T-helper 2 cell treated with Interferon-gamma antibody and Interleukin-4, amounts not matched to agents 100 ng/mL and 5 ng/mL, for 36 hours (primary cell): ENCODE measurements at regions not wholly inside any gene's neighbourhood (a gene's known extent, or its start where the extent isn't known, plus 50 kb on each side); places are given as distances from the start of the nearest gene placed in this dataset.
"Not testable (repeated sequence)": the region's sequence is repeated elsewhere in the genome, so short reads cannot be mapped to it uniquely, and the experiment has no call there.

Experiments
- intact Hi-C: fragments of 100-400 bp; cut with micrococcal nuclease; formaldehyde crosslinking; loops from one replicate; pipeline ENCODE4 v1.15.1; 2023

DNA sequence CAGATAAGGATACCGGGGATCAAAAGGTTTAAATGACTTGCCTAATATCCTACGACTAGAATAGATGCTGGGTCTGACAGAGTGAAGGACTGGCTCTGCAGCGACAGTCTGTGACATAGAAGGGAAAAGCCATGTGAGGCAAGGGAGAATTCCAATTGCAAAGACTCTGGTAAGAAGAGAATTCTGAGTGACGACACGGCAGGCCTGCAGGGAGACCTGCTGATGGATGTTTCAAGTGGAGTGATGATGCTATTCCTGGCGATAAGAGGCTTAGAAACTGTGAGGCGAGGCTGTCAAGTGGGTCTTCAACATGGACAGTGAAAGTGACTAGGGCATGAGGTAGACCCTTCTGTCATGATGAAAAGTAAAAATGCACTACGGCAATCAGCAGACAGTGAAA lies 176.6 kb upstream of the PBX1 start:
- intact Hi-C loops: no loop called here

GRCh38 chr1:164384262-164384661 lies 174.7 kb upstream of the PBX1 start:
- intact Hi-C loops: no loop called here

GRCh38 chr1:164417016-164417704 lies 141.8 kb upstream of the PBX1 start:
- intact Hi-C loops: no loop called here

GRCh38 chr1:164423136-164423535 lies 135.8 kb upstream of the PBX1 start:
- intact Hi-C loops: no loop called here

DNA sequence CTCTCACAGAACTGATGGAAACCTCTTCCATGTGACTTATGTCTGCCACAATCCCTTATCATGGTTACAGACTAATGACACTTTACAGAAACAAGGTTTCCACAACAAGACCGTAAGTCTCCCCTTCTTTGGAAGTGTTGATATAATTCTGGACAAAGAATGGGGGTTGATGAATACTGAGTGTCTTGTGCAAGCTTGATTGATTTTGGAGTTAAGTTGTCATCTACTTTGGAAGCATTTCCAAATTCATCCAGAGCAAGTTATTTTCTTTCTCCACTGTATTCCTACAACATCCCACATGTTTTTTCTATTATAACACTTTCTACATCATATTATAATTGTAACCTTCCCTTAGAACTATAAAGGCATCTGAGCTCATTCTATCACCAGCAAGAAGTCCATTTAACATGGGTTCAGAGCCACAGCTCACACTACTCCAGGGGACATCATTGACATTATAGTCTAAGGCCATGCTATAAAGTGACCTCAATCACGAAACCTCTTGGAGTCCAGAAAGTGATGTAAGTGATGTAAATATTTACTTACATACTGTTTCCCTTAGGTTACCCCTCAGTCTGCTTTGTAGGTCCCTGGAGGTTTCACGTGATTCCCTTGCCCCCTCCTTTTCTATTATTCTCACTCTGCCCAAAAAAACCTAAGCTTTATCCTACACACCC lies 125.7 kb upstream of the PBX1 start:
- intact Hi-C loops: no loop called here

DNA sequence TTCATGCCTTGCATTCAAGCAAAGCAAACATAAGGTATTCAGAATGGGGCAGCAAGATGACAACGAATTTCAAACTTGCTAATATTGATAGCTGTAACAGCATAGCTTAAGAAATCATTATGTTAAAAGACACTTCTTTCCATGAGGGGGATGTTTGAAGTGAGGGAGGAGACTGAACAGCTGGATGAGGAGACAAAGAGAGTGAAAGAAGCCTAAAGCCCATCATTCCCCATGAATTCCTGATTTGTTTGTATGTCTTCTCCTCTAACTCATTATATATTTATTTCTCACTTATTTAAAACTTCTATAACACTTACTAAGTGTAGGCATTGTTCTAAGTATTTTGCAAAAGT lies 125.2 kb upstream of the PBX1 start:
- intact Hi-C loops: no loop called here

DNA sequence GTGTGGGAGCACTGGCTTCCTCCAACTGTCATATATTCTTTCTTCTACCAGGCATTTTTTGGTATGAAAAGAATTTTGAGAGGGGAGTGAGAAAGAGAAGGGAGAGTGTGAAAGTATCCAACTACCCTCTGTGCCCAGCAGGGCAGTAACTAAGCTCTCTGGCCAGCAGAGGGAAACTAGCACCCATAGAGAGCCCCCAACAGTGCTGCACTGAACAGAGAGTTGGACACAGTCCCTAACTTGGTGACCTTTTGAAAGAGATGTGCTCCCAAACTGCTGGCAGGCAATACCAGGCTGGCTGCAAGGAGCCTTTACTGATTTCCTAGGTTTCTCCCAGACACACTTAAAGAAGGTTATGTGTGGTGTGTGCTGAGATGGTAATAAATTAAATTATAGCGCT lies 118.8 kb upstream of the PBX1 start:
- intact Hi-C loops: no loop called here

- intact Hi-C loops: no loop called here
Measured at GRCh38 chr1:164443166-164443565, 115.8 kb upstream of the PBX1 start.

- intact Hi-C loops: no loop called here
Measured at GRCh38 chr1:164443836-164444235, 115.1 kb upstream of the PBX1 start.

DNA sequence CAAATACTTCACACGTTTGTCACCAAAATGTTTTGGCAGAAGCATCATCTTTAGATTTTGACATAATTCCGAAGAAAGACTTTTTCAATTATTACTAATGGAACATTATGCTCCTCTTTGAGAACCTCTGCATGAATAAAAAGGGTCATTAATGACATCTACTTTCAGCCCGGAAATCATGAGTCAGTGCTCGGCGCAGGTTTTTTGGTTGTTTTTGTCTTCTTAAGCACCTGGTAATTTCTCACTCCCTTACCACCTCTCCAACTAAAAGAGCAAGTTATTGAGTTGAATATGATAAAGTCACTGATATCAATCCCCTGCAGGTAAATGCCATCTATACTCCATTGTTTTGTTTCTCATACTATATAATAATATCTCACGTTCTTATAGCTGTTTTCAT lies 113.0 kb upstream of the PBX1 start:
- intact Hi-C loops: no loop called here

GRCh38 chr1:164452549-164452948 lies 106.4 kb upstream of the PBX1 start:
- intact Hi-C loops: no loop called here

GRCh38 chr1:164456272-164456671 lies 102.7 kb upstream of the PBX1 start:
- intact Hi-C loops: no loop called here

DNA sequence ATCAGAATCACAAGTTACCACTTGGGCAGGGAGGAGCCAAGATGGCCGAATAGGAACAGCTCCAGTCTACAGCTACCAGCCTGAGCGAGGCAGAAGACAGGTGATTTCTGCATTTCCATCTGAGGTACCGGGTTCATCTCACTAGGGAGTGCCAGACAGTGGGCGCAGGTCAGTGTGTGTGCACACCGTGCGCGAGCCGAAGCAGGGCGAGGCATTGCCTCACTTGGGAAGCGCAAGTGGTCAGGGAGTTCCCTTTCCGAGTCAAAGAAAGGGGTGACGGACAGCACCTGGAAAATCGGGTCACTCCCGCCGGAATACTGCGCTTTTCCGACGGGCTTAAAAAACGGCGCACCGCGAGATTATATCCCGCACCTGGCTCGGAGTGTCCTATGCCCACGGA lies 99.8 kb upstream of the PBX1 start:
- intact Hi-C loops: not testable (repeated sequence)

- intact Hi-C loops: no loop called here
Measured at GRCh38 chr1:164466001-164466421, 93.0 kb upstream of the PBX1 start.

DNA sequence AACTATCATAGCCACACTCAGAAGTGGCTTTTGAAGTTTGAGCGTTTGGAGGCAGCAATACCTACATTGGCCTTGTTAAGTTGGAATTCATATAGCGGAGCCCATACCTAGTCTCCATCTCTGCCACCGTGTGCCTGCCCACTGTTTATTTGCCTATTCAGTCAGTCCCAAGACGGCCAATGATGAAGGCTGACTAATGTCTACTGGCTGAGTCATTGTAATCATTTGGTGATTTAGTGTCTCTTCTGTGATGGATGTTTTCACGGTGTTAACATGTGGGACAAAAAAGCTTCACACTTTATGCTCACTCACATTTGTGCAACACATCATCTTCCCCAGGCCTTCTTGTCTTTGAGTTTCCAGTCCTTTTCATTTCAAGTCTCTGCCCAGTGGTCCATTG lies 92.6 kb upstream of the PBX1 start:
- intact Hi-C loops: no loop called here

DNA sequence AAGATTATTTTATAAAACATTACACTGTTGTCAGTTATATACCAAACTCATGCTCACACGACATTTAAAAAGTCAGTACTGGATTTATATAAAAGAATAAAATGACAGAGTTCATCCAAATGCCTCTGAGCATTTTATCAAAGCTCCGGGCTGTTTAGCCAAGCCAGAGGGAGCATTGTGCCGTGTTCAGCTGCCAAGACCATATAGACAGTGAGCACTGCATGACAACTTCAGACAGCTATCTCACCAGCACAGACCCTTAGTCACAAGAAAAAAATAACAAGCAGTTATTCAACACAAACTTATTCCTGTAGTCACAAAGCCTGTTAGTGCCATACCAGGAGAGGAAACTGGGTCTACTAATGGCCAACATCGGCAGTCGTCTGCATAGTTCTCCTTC lies 88.0 kb upstream of the PBX1 start:
- intact Hi-C loops: no loop called here

DNA sequence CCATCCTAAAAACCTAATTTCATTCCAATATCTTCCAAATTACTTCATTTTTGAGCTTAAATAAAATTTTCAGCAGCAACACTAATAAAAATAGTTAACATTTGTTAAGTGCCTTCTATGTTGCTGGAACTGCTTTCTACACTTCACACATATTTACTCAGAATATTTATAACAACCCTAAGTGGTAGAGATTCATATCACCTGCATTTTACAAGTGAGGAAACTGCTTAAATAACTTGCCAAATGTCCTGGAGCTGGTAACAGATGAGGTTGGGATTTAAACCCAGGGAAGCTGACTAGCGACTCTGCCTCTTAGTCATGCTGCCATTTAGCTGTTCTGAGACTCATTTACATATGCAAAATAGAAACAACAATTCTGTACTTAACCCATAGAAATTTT lies 86.1 kb upstream of the PBX1 start:
- intact Hi-C loops: no loop called here

DNA sequence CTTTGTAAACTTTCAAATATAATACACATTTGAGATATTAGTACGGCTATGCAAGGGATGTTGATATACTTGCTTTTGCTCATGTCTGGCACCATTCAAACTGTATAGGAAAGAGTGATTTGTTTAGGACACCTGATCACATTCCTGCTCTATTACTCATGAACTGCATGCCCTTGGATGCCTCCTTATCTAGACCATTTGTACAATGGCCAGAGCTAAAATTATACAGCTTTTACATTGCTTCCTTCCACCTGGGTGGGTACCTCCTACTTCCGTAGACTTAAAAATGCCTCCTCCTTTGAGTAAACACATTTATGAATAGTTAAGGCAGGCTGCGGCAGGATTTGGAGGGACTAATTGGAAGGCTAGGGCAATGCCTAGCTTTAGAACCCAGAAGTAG lies 85.4 kb upstream of the PBX1 start:
- intact Hi-C loops: no loop called here

DNA sequence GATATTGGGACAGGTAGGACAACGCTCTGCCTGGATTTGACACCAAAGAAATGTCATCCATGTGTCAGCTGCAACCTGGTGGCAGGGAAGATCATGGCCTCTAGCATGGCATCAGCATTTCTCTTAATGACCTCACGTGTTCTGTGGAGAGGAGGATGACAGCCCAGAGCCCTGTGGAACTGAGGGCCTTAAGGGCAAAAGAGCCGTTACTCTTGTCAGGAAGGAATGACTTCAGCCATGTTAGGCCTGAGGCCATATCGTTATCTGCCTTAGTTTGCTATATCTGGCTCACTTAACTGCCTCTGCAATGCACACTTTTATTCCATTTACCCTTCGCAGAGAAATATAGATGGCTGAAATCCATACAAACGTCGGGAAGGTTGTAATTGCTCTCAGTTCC lies 83.2 kb upstream of the PBX1 start:
- intact Hi-C loops: no loop called here

DNA sequence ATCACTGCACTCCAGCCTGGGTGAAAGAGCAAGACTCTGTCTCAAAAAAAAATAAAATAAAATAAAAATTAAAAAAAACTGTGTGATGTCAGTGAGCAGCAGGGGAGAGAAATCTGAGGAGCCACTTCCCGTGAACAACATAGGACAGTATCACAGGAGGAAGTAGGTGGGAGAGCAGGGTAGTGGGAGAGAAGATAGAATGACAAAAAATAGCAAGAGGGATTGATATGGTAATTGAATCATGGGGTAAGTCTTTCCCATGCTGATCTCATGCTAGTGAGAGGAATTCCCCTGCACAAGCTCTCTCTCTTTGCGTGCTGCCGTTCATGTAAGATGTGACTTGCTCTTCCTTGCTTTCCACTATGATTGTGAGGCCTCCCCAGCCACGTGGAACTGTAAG lies 81.6 kb upstream of the PBX1 start:
- intact Hi-C loops: no loop called here

- intact Hi-C loops: no loop called here
Measured at GRCh38 chr1:164479242-164479641, 79.7 kb upstream of the PBX1 start.

GRCh38 chr1:164480285-164480907 lies 78.6 kb upstream of the PBX1 start:
- intact Hi-C loops: no loop called here

DNA sequence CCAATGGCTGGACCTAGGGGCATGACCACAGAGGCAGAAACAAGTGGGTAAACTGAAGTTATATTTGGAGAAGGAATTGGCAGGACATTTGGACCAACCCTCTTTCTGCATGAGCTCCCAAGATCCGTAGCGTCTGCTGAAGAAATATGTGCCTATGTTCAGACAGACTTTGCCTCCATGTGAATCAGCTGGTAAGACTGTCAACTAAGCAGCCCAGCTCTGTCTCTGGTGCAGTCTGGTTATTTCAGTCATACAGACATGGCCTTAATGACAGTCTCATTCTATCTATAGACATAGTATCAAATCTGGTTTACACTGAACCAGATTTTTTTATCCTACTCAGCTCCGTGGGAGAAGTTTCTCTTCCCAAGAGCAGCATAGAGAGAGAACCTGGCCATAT lies 63.1 kb upstream of the PBX1 start:
- intact Hi-C loops: no loop called here
